Neural progenitor cell (in vitro differentiated cells): ENCODE measurements at regions not wholly inside any gene's neighbourhood (a gene's known extent, or its start where the extent isn't known, plus 50 kb on each side); places are given as distances from the start of the nearest gene placed in this dataset.

Source experiments
- CTCF ChIP-seq: fragments of 200-600 bp; sonication (generic); IDR thresholded peaks from 2 replicates; pipeline ENCODE4 v1.5.1; 2017; ENCODE audit warnings: antibody characterized with exemption, mild to moderate bottlenecking
- EZH2 ChIP-seq: fragments of 200-600 bp; sonication (generic); IDR thresholded peaks from 2 replicates; pipeline ENCODE4 v1.6.1; 2017; ENCODE audit warnings: antibody characterized with exemption, mild to moderate bottlenecking, moderate library complexity
- EZH2phosphoT487 ChIP-seq: fragments of 200-600 bp; sonication (generic); IDR thresholded peaks from 2 replicates; pipeline ENCODE4 v1.6.1; 2017; ENCODE audit warnings: antibody characterized with exemption

- TF ChIP-seq CTCF, result no peak
- TF ChIP-seq EZH2, result no peak
- no peak for TF ChIP-seq EZH2phosphoT487
Observed at GRCh38 chr2:166762746-166763145, 125.5 kb upstream of the XIRP2 start.
